Mammary epithelial cell (primary cell): ENCODE measurements at regions not wholly inside any gene's neighbourhood (a gene's known extent, or its start where the extent isn't known, plus 50 kb on each side); places are given as distances from the start of the nearest gene placed in this dataset.

Experiments used
- CTCF ChIP-seq, 2 donors: IDR thresholded peaks in 1 of 2; conservative IDR thresholded peaks in 1 of 2; 2 replicates each; pipeline ENCODE4 v1.5.1; 2011 to 2012; ENCODE audit warnings: inconsistent platforms in 2 of 2, low read length in 2 of 2, mild to moderate bottlenecking in 2 of 2, control low read depth in 1 of 2, low read depth in 1 of 2; ENCODE audit not compliant: insufficient read depth in 1 of 2; ENCODE audit errors: extremely low read depth in 1 of 2
- EZH2 ChIP-seq: IDR thresholded peaks from 2 replicates; pipeline ENCODE4 v1.6.1; 2012; ENCODE audit warnings: low read length, inconsistent platforms, borderline replicate concordance

- TF ChIP-seq CTCF (conservative IDR thresholded peaks at IDR 0.05 in 1 of 2, IDR thresholded peaks at IDR 0.05 in 1 of 2; ENCODE audit: extremely low read depth in 1 of 2, insufficient read depth in 1 of 2, low read depth in 1 of 2, low read length in 2 of 2) (no peak), EZH2 (no peak)
Measured at GRCh38 chr9:740221-740620, 101.3 kb upstream of the DMRT1 start.
